ENCODE measurements at regions not wholly inside any gene's neighbourhood (a gene's known extent, or its start where the extent isn't known, plus 50 kb on each side); places are given as distances from the start of the nearest gene placed in this dataset.

DNA sequence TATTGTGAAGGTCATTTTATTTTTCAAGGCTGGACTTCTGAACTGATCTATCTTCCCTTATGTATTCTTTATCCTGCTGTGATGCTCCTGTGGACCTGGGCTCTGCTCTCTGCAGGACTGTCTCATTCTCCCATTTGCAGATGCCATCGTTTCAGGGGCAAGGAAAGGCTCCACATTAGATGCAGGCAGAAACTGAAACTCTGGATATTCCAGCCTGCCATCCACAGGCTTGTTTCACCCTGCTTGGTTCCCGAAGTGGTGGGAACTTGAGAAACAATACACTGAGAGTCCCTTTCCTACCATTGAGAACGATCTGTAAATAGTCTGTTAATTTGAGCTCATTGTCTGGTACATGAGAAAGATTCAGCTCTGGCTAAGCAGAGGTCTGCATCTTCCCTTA, 197.5 kb upstream of the MAN1A1 start:
- TF ChIP-seq POLR2AphosphoS5 (IDR thresholded peaks at IDR 0.05; ENCODE audit: low read depth, low read length) (no peak), SIN3A (IDR thresholded peaks at IDR 0.05; ENCODE audit: borderline replicate concordance, insufficient read depth, low read depth, low read length) (no peak)
- TF ChIP-seq, protein P1, sequence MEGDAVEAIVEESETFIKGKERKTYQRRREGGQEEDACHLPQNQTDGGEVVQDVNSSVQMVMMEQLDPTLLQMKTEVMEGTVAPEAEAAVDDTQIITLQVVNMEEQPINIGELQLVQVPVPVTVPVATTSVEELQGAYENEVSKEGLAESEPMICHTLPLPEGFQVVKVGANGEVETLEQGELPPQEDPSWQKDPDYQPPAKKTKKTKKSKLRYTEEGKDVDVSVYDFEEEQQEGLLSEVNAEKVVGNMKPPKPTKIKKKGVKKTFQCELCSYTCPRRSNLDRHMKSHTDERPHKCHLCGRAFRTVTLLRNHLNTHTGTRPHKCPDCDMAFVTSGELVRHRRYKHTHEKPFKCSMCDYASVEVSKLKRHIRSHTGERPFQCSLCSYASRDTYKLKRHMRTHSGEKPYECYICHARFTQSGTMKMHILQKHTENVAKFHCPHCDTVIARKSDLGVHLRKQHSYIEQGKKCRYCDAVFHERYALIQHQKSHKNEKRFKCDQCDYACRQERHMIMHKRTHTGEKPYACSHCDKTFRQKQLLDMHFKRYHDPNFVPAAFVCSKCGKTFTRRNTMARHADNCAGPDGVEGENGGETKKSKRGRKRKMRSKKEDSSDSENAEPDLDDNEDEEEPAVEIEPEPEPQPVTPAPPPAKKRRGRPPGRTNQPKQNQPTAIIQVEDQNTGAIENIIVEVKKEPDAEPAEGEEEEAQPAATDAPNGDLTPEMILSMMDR (IDR thresholded peaks at IDR 0.05): no peak
